HG03097 (cell line): ENCODE measurements at regions not wholly inside any gene's neighbourhood (a gene's known extent, or its start where the extent isn't known, plus 50 kb on each side); places are given as distances from the start of the nearest gene placed in this dataset.

Experiments used
- ATAC-seq: cut with Tn5 transposase; IDR thresholded peaks from one replicate; pipeline ENCODE4 v1.9.1; 2021; ENCODE audit not compliant: unreplicated experiment, low FRiP score

DNA sequence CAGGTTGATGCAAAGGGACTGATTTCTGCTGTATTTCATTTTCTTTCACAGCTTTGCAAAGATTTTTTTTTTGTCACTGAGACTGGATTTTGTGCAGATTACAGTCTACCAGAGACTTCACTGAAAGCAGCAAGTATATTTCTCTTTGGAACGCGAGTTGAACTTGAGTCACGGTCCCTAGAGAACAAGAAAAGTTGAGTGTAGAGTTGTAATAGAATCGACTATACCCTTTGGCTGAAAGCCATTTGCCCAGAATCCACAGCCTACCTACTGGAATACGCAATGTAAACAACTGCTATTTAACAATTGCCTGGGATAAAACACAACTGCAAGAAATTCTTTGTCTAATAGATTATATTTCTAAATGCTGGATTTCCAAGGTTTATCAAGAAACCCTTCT is 520.6 kb downstream of the HDGFL1 start:
- ATAC-seq = no peak

DNA sequence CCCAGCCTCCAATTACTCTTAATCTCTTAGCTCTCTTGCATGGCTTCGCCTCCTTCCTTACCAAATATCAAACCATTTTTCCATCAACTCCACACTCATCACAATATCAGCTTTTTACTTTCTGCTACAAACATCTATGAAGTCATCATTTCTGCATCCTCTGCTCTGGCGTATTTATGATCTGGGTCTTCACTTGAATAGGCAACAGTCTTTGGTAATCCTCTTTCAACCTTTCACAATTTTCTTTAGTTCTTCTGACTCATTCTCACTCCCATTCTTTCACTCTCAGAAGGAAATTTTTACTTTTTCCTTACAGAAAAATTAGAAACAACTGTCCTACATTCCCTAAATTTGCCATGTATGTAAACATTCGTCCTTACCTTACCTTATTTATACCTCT is 522.4 kb downstream of the HDGFL1 start:
- no peak for ATAC-seq

GRCh38 chr6:23096876-23097275 is 527.5 kb downstream of the HDGFL1 start:
- ATAC-seq = no peak

DNA sequence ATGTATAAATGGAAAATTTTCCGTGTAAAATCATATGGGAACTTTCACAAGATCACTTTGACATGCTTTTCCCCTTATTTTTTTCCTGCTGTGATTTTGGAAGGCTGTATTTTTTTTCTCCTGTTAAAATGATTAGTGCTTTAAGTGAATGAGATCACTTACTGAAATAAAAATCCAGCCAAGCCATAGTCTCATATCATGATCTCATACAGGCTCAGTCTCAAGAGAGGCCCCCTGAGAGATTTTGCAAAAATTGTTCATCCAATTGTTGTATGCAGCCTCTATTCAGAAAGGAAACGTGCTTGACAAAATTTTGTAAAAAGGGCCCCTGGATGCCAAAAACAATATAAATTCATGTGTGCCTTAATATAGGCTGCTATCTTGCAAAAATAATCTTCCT is 528.2 kb downstream of the HDGFL1 start:
- ATAC-seq = no peak

DNA sequence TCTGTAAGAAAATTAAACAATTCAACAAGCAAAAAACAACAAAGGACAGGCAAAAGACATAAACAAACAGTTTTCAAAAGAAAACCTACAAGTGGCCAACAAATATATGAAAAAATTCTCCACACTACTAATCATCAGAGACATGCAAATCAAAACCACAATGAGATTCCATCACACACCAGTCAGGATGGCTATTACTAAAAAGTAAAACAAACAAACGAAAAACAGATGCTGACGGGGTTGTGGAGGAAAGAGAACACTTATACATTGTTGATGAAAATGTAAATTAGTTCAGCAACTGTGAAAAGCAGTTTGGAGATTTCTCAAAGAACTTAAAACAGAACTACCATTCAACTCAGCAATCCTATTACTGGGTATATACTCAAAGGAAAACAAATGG is 537.6 kb downstream of the HDGFL1 start:
- no peak for ATAC-seq

DNA sequence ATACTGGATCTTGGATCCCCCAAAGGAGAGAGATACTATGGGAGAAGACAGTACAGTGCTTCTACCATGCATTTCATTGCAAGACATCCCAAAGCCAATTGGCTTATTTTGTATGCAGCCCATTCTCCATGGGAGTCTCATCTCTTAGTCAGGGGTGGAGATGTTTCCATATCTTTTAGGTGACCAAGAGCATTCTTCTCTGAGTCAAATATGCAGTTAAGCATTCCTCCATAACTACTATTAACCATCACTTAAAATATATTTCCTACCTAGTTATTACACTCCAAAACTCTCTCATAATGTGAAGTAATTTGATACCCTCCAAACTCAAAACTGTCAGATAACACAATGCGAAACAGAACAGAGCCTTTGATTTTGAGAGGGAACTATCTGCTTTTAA is 542.6 kb downstream of the HDGFL1 start:
- ATAC-seq = no peak

GRCh38 chr6:23114812-23115504 is 545.6 kb downstream of the HDGFL1 start:
- no peak for ATAC-seq

DNA sequence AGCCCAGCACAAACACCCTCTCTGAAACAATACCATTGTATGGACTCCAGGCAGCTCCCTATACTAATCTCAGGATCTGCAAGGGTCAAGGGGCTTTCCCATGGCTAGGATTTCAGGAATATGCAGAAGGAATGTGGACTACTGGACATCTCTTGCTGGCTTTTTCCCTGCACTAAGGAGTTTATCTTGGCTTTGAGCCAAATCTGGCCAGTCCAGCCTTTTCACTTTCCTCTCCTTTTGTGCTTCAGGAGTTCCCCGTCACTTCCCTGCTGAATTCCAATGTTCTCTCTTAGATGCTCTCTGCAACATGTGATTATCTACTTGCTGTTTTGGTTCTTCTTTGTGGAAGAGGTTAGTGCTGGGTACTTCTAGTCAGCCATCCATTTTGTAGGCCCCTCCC is 568.2 kb downstream of the HDGFL1 start:
- ATAC-seq = no peak

DNA sequence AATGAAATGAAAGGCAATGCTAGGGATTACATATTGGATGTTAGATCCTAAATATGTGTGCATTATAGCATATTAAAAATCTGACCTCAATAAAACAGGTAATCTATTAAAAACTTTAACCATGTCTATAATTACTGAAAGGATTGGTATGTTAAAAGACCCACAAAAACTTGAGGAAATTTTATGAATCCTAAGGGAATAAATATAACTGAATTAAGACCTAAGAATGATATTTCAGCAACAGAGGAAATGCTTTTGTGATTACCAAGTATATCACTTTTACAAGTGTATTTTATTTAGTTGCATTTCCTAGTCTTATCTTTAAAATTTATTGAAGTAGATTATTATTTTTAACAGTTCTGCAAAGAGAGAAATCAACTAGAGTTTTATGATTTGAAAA is 571.5 kb downstream of the HDGFL1 start:
- ATAC-seq = no peak

GRCh38 chr6:23145781-23146180 is 576.4 kb downstream of the HDGFL1 start:
- no peak for ATAC-seq

DNA sequence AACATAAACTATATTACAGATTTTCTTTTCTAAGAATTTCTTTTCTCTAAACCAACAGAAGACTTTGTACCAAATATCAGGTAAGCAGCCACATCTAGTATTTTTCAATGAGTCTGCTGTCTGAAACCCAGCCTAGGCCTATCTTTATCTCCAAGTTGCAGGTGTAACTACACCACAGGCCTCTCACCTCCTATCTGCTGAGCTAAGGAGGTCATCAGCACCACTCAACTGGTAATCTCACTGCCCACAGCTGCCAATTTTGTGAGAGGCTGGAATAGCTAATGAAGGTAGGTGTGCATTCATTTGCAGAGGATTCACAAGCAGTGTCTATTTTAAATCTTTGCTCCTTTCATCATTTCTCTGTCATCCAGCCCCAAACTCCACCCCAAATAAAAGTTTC is 584.8 kb downstream of the HDGFL1 start:
- no peak for ATAC-seq

- ATAC-seq = no peak
Measured at GRCh38 chr6:23170049-23170448, 600.7 kb downstream of the HDGFL1 start.

DNA sequence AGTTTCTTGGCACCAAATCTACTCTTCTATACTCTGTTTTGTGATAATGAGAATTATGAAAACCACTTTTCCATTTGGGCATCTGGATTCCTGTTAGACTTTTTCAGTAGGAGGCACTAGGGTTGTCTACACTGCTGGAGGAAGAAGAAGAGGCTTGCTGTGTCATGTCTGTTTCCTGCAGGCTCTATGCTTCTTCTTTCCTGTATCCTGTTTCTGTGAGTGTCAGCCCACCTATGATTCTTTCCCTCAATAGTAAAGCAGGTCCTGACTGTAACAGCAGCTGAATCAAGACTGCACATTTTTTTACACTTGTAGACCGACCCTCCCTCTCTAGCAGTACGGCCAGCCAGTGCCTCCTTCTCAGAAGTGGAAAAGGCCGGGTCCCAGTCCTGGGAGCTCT is 603.9 kb downstream of the HDGFL1 start:
- ATAC-seq = no peak

GRCh38 chr6:23174781-23175361 is 605.5 kb downstream of the HDGFL1 start:
- ATAC-seq = no peak

GRCh38 chr6:23175391-23175790 is 606.0 kb downstream of the HDGFL1 start:
- ATAC-seq = no peak

GRCh38 chr6:23176471-23176870 is 607.1 kb downstream of the HDGFL1 start:
- no peak for ATAC-seq

DNA sequence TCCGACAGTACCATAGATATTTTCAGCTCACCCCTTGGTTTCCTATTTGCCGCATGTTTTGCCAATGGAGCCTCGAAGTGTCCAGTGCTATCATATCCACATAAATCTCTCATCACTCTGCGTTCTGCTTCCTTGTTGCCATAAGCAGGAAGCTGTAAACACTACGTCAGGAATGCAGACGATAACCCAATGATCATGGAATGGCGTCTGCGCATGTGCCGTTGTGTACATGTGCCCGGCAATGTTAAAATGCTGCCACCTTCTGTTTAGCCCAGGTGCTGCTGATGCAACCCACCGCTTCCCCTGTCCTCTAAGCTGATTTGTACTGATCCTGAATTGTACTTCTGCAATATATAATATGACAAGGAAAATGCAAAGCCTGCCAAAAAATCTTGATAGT is 607.5 kb downstream of the HDGFL1 start:
- ATAC-seq = no peak

- no peak for ATAC-seq
Measured at GRCh38 chr6:23177806-23178205, 608.4 kb downstream of the HDGFL1 start.

GRCh38 chr6:23179994-23180393 is 610.6 kb downstream of the HDGFL1 start:
- ATAC-seq = no peak

GRCh38 chr6:23180504-23181293 is 611.3 kb downstream of the HDGFL1 start:
- no peak for ATAC-seq

- ATAC-seq = no peak
Measured at GRCh38 chr6:23181356-23182110, 612.2 kb downstream of the HDGFL1 start.
